HG03378 (cell line): ENCODE measurements at regions not wholly inside any gene's neighbourhood (a gene's known extent, or its start where the extent isn't known, plus 50 kb on each side); places are given as distances from the start of the nearest gene placed in this dataset.
"Not testable (repeated sequence)": the region's sequence is repeated elsewhere in the genome, so short reads cannot be mapped to it uniquely, and the experiment has no call there.

Source experiments
- ATAC-seq: cut with Tn5 transposase; IDR thresholded peaks from one replicate; pipeline ENCODE4 v1.9.1; 2021; ENCODE audit warnings: mild to moderate bottlenecking, moderate library complexity; ENCODE audit not compliant: unreplicated experiment

GRCh38 chr13:43946281-43946680, 66.6 kb downstream of the LACC1 start:
- no peak for ATAC-seq

GRCh38 chr13:43947897-43948458, 68.3 kb downstream of the LACC1 start:
- ATAC-seq, result no peak

GRCh38 chr13:43953370-43953769, 73.7 kb downstream of the LACC1 start:
- ATAC-seq, result no peak

- not testable (repeated sequence) for ATAC-seq
Measured at GRCh38 chr13:43956975-43957374, 77.3 kb downstream of the LACC1 start.

- ATAC-seq, result no peak
Measured at GRCh38 chr13:43959291-43959690, 79.6 kb downstream of the LACC1 start.

GRCh38 chr13:43961909-43962308, 82.2 kb downstream of the LACC1 start:
- no peak for ATAC-seq

- no peak for ATAC-seq
Measured at GRCh38 chr13:43963726-43964125, 84.0 kb downstream of the LACC1 start.

GRCh38 chr13:43964698-43965458, 85.2 kb downstream of the LACC1 start:
- no peak for ATAC-seq

GRCh38 chr13:43965459-43965845, 85.7 kb downstream of the LACC1 start:
- ATAC-seq, result no peak

- ATAC-seq, result not testable (repeated sequence)
Measured at GRCh38 chr13:43968251-43968942, 88.7 kb downstream of the LACC1 start.

GRCh38 chr13:43968943-43969690, 89.4 kb downstream of the LACC1 start:
- ATAC-seq, result not testable (repeated sequence)

GRCh38 chr13:43969919-43970318, 90.2 kb downstream of the LACC1 start:
- ATAC-seq, result not testable (repeated sequence)

- not testable (repeated sequence) for ATAC-seq
Measured at GRCh38 chr13:43970520-43971242, 91.0 kb downstream of the LACC1 start.

- not testable (repeated sequence) for ATAC-seq
Measured at GRCh38 chr13:43971324-43971723, 91.6 kb downstream of the LACC1 start.

GRCh38 chr13:43977911-43978310, 98.2 kb downstream of the LACC1 start:
- no peak for ATAC-seq

- ATAC-seq, result no peak
Measured at GRCh38 chr13:43978688-43979087, 99.0 kb downstream of the LACC1 start.

- no peak for ATAC-seq
Measured at GRCh38 chr13:43979492-43979891, 99.8 kb downstream of the LACC1 start.

GRCh38 chr13:43980587-43980986, 100.9 kb downstream of the LACC1 start:
- ATAC-seq, result no peak

- no peak for ATAC-seq
Measured at GRCh38 chr13:43981091-43981490, 101.4 kb downstream of the LACC1 start.

GRCh38 chr13:43981512-43982301, 102.0 kb downstream of the LACC1 start:
- ATAC-seq, result no peak
